Mucosa of gallbladder (tissue), 1 donor: ENCODE measurements at regions not wholly inside any gene's neighbourhood (a gene's known extent, or its start where the extent isn't known, plus 50 kb on each side); places are given as distances from the start of the nearest gene placed in this dataset.
"Not testable (repeated sequence)": the region's sequence is repeated elsewhere in the genome, so short reads cannot be mapped to it uniquely, and the experiment has no call there.

ENCODE experiments used
- DNase-seq: peaks from one replicate; pipeline ENCODE4 v3.0.0-alpha.2; 2020; ENCODE audit warnings: low spot score
- donor health status: DM: no; HTN: no; CAD: no.

- no peak for DNase-seq
Observed at GRCh38 chr5:133881576-133882388, 86.6 kb downstream of the C5orf15 start.

- no peak for DNase-seq
Observed at GRCh38 chr5:133878236-133878555, 90.2 kb downstream of the C5orf15 start.

- no peak for DNase-seq
Observed at GRCh38 chr5:133877351-133878235, 90.8 kb downstream of the C5orf15 start.

GRCh38 chr5:133876266-133876665 is 92.2 kb downstream of the C5orf15 start:
- no peak for DNase-seq

- no peak for DNase-seq
Observed at GRCh38 chr5:133875179-133875578, 93.2 kb downstream of the C5orf15 start.

GRCh38 chr5:133873449-133873848 is 95.0 kb downstream of the C5orf15 start:
- no peak for DNase-seq

GRCh38 chr5:133870661-133871060 is 97.8 kb downstream of the C5orf15 start:
- DNase-seq: peak; percentile 40

- DNase-seq: peak; percentile 80
Observed at GRCh38 chr5:133869519-133870335, 98.7 kb downstream of the C5orf15 start.

- peak; percentile 82 for DNase-seq
Observed at GRCh38 chr5:133868946-133869518, 99.4 kb downstream of the C5orf15 start.

GRCh38 chr5:133867851-133868545 is 100.4 kb downstream of the C5orf15 start:
- no peak for DNase-seq

GRCh38 chr5:133867341-133867740 is 101.1 kb downstream of the C5orf15 start:
- no peak for DNase-seq

- no peak for DNase-seq
Observed at GRCh38 chr5:133866903-133867245, 101.6 kb downstream of the C5orf15 start.

GRCh38 chr5:133866160-133866902 is 102.1 kb downstream of the C5orf15 start:
- DNase-seq: no peak

GRCh38 chr5:133865113-133865512 is 103.3 kb downstream of the C5orf15 start:
- DNase-seq: no peak

- DNase-seq: no peak
Observed at GRCh38 chr5:133864711-133865110, 103.7 kb downstream of the C5orf15 start.

GRCh38 chr5:133863857-133864585 is 104.4 kb downstream of the C5orf15 start:
- no peak for DNase-seq

- no peak for DNase-seq
Observed at GRCh38 chr5:133861161-133861737, 107.2 kb downstream of the C5orf15 start.

- DNase-seq: no peak
Observed at GRCh38 chr5:133859073-133859472, 109.4 kb downstream of the C5orf15 start.

- not testable (repeated sequence) for DNase-seq
Observed at GRCh38 chr5:133857595-133858313, 110.7 kb downstream of the C5orf15 start.
